B cell (primary cell): ENCODE measurements at regions not wholly inside any gene's neighbourhood (a gene's known extent, or its start where the extent isn't known, plus 50 kb on each side); places are given as distances from the start of the nearest gene placed in this dataset.

Experiments
- ATAC-seq: fragments of 200-7000 bp; cut with Tn5 transposase; one replicate; pipeline ENCODE4 v1.10.0; 2021; ENCODE audit warnings: low read depth, mild to moderate bottlenecking, moderate number of reproducible peaks, moderate library complexity
- CTCF ChIA-PET: fragments of 350-600 bp; sonication (Branson Sonifier 250); formaldehyde crosslinking; loops from one replicate; lab custom pipeline; 2021; ENCODE audit warnings: antibody characterized with exemption, inconsistent platforms; lab: Charles Lee
- POLR2A ChIA-PET: fragments of 350-600 bp; sonication (Branson Sonifier 250); formaldehyde crosslinking; loops from one replicate; lab custom pipeline; 2021; ENCODE audit warnings: antibody characterized with exemption; lab: Charles Lee
- DNase-seq: peaks from one replicate; pipeline ENCODE4 v3.0.0; 2013
- H2AFZ ChIP-seq: 2 replicates; pipeline ENCODE4 v1.6.1; 2012; ENCODE audit warnings: mild to moderate bottlenecking, low read depth, low read length; ENCODE audit not compliant: insufficient read depth, poor library complexity, severe bottlenecking
- H3K27ac ChIP-seq, 2 donors: 1 replicate in 1 of 2; 2 replicates in 1 of 2; pipeline ENCODE4 v1.5.1; 2012 to 2013; ENCODE audit warnings: low read length in 2 of 2, mild to moderate bottlenecking in 2 of 2, moderate library complexity in 1 of 2
- H3K27me3 ChIP-seq, 4 experiments: fragments of 200-600 bp in 1 of 4; sonication (generic) in 1 of 4; replicated peaks in 1 of 4; 1 replicate in 2 of 4; 2 replicates in 2 of 4; pipeline versions ENCODE4 v1.6.1 to v1.7.0; 2013 to 2016; ENCODE audit warnings: low read length in 3 of 4, mild to moderate bottlenecking in 2 of 4, mixed read lengths in 1 of 4, moderate library complexity in 1 of 4; ENCODE audit not compliant: insufficient read depth in 4 of 4, control insufficient read depth in 3 of 4; ENCODE audit errors: control extremely low read depth in 1 of 4
- H3K36me3 ChIP-seq, 2 experiments: replicated peaks in 1 of 2; 1 replicate in 1 of 2; 2 replicates in 1 of 2; pipeline versions ENCODE4 v1.6.1 to v1.7.1; 2013; ENCODE audit warnings: low read length in 1 of 2; ENCODE audit not compliant: insufficient read depth in 2 of 2, control insufficient read depth in 1 of 2; ENCODE audit errors: control extremely low read depth in 1 of 2, extremely low read depth in 1 of 2
- H3K4me1 ChIP-seq, 2 donors: fragments of 200-600 bp in 1 of 2; sonication (generic) in 1 of 2; 1 replicate in 1 of 2; 2 replicates in 1 of 2; pipeline versions ENCODE4 v1.5.1 to v1.6.1; 2013 to 2017; ENCODE audit warnings: low read length in 2 of 2; ENCODE audit not compliant: control insufficient read depth in 2 of 2, insufficient read depth in 2 of 2
- H3K4me2 ChIP-seq: replicated peaks from 2 replicates; pipeline ENCODE3; 2012; ENCODE audit warnings: mild to moderate bottlenecking, low read depth, low read length; ENCODE audit not compliant: poor library complexity, severe bottlenecking
- H3K4me3 ChIP-seq, 5 experiments: fragments of 200-600 bp in 1 of 5; sonication (generic) in 1 of 5; 1 replicate in 3 of 5; 2 replicates in 2 of 5; pipeline versions ENCODE4 v1.5.1 to v1.7.0; 2011 to 2016; ENCODE audit warnings: low read length in 4 of 5, mild to moderate bottlenecking in 4 of 5, low read depth in 2 of 5, control low read depth in 1 of 5, moderate library complexity in 1 of 5; ENCODE audit not compliant: insufficient read depth in 1 of 5; ENCODE audit errors: control extremely low read depth in 1 of 5, extremely low read depth in 1 of 5
- H3K79me2 ChIP-seq: fragments of 200-600 bp; sonication (generic); one replicate; pipeline ENCODE4 v1.6.0; 2016; ENCODE audit warnings: low read length; ENCODE audit not compliant: control insufficient read depth, insufficient read depth
- H3K9ac ChIP-seq: fragments of 200-600 bp; sonication (generic); 2 replicates; pipeline ENCODE4 v1.6.1; 2017; ENCODE audit warnings: mild to moderate bottlenecking, low read length, moderate library complexity
- H3K9me3 ChIP-seq, 3 donors: one replicate each; pipeline versions ENCODE4 v1.6.1 to v1.7.1; 2013; ENCODE audit warnings: low read length in 2 of 3; ENCODE audit not compliant: control insufficient read depth in 2 of 3, insufficient read depth in 1 of 3; ENCODE audit errors: control extremely low read depth in 1 of 3
- H4K20me1 ChIP-seq: 2 replicates; pipeline ENCODE4 v1.6.0; 2012; ENCODE audit warnings: mild to moderate bottlenecking, low read length; ENCODE audit not compliant: insufficient read depth, control insufficient read depth, poor library complexity, severe bottlenecking
- H3K27ac Mint-ChIP-seq: one replicate; pipeline ENCODE4 v1.8.0; 2021; ENCODE audit warnings: mixed read lengths
- H3K27me3 Mint-ChIP-seq: one replicate; pipeline ENCODE4 v1.8.0; 2021; ENCODE audit warnings: mixed read lengths
- H3K4me1 Mint-ChIP-seq: one replicate; pipeline ENCODE4 v1.8.0; 2021; ENCODE audit warnings: mixed read lengths
- H3K4me3 Mint-ChIP-seq: one replicate; pipeline ENCODE4 v1.8.0; 2021; ENCODE audit warnings: mixed read lengths
- H3K9me3 Mint-ChIP-seq: one replicate; pipeline ENCODE4 v1.8.0; 2022; ENCODE audit warnings: mixed read lengths; ENCODE audit not compliant: insufficient read depth
- EZH2 ChIP-seq: IDR thresholded peaks from 2 replicates; pipeline ENCODE4 v1.6.1; 2012; ENCODE audit warnings: borderline replicate concordance, low read depth, mild to moderate bottlenecking, moderate library complexity, low read length; ENCODE audit not compliant: insufficient read depth, poor library complexity, severe bottlenecking
- WGBS: methylation state at CpG from one replicate; pipeline ENCODE4 v1.1.5; 2013; ENCODE audit warnings: missing lambda C conversion rate; ENCODE audit not compliant: insufficient coverage; 5-methylcytosine and 5-hydroxymethylcytosine counted together
- intact Hi-C: fragments of 100-400 bp; cut with micrococcal nuclease; formaldehyde crosslinking; loops from one replicate; pipeline ENCODE4 v1.10.0; 2022
- TF ChIP-seq, protein P1 (sequence below): fragments of 200-600 bp; IDR thresholded peaks from one replicate; pipeline ENCODE4 v1.8.0; 2022; ENCODE audit warnings: antibody characterized with exemption, mild to moderate bottlenecking

DNA sequence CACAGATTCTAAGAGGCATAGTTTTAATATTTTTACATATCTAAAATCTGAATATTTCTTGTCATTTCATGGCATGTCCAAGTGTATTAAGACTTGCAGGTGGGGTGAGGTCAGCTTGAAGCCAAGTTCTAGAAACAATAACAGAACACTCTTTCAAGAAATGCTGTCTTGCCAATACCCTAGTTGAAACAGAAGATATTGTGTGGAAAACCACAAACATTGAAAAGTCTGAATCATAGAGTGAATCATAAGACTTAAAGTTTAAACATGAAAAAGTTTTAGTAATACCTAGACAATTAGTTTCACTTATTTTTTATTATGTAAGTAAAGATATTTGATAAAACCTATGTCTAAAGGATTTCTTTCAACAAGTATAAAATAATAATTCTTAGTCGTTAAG is 191.5 kb upstream of the CAND1 start:
- no CpG with 5 or more reads among the region's 1 CpG for WGBS
- no peaks in the 10 kb centered on the region for H4K20me1 ChIP-seq

GRCh38 chr12:67078957-67079356 is 190.2 kb upstream of the CAND1 start:
- ATAC-seq (no peak), DNase-seq (no peak)
- Histone ChIP-seq H4K20me1 (no peaks in the 10 kb centered on the region), H3K9me3 (peaks cover 0 to 1% (median 0%) of the 10 kb centered on the region in 3 donors), H3K4me3 (no peak overlapping the region), H2AFZ (no peak overlapping the region), H3K79me2 (no peaks in the 10 kb centered on the region), H3K36me3 (no peaks in the 10 kb centered on the region), H3K9ac (no peak overlapping the region), H3K27me3 (peaks cover 0 to 5% (median under 1%) of the 10 kb centered on the region in 4 experiments), H3K27ac (no peak overlapping the region), H3K4me2 (no peak overlapping the region), H3K4me1 (no peaks in the 10 kb centered on the region)
- CTCF ChIA-PET, result no interaction called here
- no peaks in the 10 kb centered on the region for H3K4me1 Mint-ChIP-seq
- peaks cover 30% of the 10 kb centered on the region for H3K27me3 Mint-ChIP-seq
- WGBS, result 90% methylated on average over 2 of the region's 4 CpGs
- TF ChIP-seq EZH2, result no peak
- TF ChIP-seq, protein P1, sequence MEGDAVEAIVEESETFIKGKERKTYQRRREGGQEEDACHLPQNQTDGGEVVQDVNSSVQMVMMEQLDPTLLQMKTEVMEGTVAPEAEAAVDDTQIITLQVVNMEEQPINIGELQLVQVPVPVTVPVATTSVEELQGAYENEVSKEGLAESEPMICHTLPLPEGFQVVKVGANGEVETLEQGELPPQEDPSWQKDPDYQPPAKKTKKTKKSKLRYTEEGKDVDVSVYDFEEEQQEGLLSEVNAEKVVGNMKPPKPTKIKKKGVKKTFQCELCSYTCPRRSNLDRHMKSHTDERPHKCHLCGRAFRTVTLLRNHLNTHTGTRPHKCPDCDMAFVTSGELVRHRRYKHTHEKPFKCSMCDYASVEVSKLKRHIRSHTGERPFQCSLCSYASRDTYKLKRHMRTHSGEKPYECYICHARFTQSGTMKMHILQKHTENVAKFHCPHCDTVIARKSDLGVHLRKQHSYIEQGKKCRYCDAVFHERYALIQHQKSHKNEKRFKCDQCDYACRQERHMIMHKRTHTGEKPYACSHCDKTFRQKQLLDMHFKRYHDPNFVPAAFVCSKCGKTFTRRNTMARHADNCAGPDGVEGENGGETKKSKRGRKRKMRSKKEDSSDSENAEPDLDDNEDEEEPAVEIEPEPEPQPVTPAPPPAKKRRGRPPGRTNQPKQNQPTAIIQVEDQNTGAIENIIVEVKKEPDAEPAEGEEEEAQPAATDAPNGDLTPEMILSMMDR, result no peak
- no peak overlapping the region for H3K27ac Mint-ChIP-seq
- H3K4me3 Mint-ChIP-seq, result no peak overlapping the region
- POLR2A ChIA-PET, result no interaction called here
- H3K9me3 Mint-ChIP-seq, result no peaks in the 10 kb centered on the region
- intact Hi-C loops, result no loop called here

More for the DNA sequence above, 191.5 kb upstream of the CAND1 start:
- Histone ChIP-seq H3K4me1 (no peaks in the 10 kb centered on the region), H3K79me2 (no peaks in the 10 kb centered on the region), H2AFZ (no peak overlapping the region), H3K4me2 (no peak overlapping the region), H3K9me3 (peaks cover 0 to 1% (median 0%) of the 10 kb centered on the region in 3 donors), H3K36me3 (no peaks in the 10 kb centered on the region), H3K27ac (no peak overlapping the region), H3K4me3 (no peak overlapping the region), H3K27me3 (peaks cover 0 to 5% (median 0%) of the 10 kb centered on the region in 4 experiments), H3K9ac (no peak overlapping the region)
- no peak for DNase-seq
- CTCF ChIA-PET, result no interaction called here
- no peaks in the 10 kb centered on the region for H3K9me3 Mint-ChIP-seq
- peaks cover 28% of the 10 kb centered on the region for H3K27me3 Mint-ChIP-seq
- H3K4me3 Mint-ChIP-seq, result no peak overlapping the region
- POLR2A ChIA-PET, result no interaction called here
- no peak overlapping the region for H3K27ac Mint-ChIP-seq
- intact Hi-C loops, result no loop called here
- no peak for ATAC-seq
- TF ChIP-seq, protein P1, result no peak
- no peak for TF ChIP-seq EZH2
- no peaks in the 10 kb centered on the region for H3K4me1 Mint-ChIP-seq
